ENCODE measurements at regions not wholly inside any gene's neighbourhood (a gene's known extent, or its start where the extent isn't known, plus 50 kb on each side); places are given as distances from the start of the nearest gene placed in this dataset.

DNA sequence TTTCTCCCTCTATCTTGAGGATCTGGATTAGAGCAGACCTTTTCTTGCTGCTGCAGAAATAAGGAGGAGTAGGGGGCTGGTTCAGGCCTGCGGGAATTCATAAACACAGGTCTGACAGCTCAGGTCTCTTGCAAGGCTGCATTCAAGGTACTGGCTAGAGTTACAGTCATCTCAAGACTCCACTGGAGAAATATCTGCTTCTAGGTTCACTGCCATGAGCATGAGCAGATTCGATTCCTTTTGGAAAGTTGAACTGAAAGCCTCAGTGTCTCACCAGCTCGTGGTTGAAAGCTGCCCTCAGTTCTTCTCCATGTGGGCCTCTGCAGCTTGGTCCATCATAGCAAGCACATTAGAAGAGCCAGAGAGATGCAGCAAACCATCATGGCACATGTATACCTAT, 124.4 kb upstream of the SETBP1 start:
- TF ChIP-seq, protein P1, sequence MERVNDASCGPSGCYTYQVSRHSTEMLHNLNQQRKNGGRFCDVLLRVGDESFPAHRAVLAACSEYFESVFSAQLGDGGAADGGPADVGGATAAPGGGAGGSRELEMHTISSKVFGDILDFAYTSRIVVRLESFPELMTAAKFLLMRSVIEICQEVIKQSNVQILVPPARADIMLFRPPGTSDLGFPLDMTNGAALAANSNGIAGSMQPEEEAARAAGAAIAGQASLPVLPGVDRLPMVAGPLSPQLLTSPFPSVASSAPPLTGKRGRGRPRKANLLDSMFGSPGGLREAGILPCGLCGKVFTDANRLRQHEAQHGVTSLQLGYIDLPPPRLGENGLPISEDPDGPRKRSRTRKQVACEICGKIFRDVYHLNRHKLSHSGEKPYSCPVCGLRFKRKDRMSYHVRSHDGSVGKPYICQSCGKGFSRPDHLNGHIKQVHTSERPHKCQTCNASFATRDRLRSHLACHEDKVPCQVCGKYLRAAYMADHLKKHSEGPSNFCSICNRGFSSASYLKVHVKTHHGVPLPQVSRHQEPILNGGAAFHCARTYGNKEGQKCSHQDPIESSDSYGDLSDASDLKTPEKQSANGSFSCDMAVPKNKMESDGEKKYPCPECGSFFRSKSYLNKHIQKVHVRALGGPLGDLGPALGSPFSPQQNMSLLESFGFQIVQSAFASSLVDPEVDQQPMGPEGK (CRISPR knock-in tag; IDR thresholded peaks at IDR 0.05; ENCODE audit: borderline replicate concordance): no peak
- TF ChIP-seq POU6F1 (CRISPR knock-in tag; IDR thresholded peaks at IDR 0.05; ENCODE audit: borderline replicate concordance, low read depth) (no peak), TCF4 (CRISPR knock-in tag; IDR thresholded peaks at IDR 0.05; ENCODE audit: borderline replicate concordance) (no peak), ZC3H10 (CRISPR knock-in tag; IDR thresholded peaks at IDR 0.05) (no peak), ARNTL (CRISPR knock-in tag; IDR thresholded peaks at IDR 0.05; ENCODE audit: borderline replicate concordance, low read depth) (no peak), ISL1 (CRISPR knock-in tag; IDR thresholded peaks at IDR 0.05) (no peak), ESRRG (CRISPR knock-in tag; IDR thresholded peaks at IDR 0.05) (no peak), RARB (CRISPR knock-in tag; IDR thresholded peaks at IDR 0.05) (no peak), PPARA (CRISPR knock-in tag; IDR thresholded peaks at IDR 0.05; ENCODE audit: borderline replicate concordance) (no peak), ZFP3 (CRISPR knock-in tag; IDR thresholded peaks at IDR 0.05) (no peak), ZFP30 (CRISPR knock-in tag; IDR thresholded peaks at IDR 0.05) (no peak), ZNF70 (CRISPR knock-in tag; IDR thresholded peaks at IDR 0.05) (no peak), ZNF565 (CRISPR knock-in tag; conservative IDR thresholded peaks at IDR 0.05; ENCODE audit: low read depth) (no peak)

Data from SK-N-SH treated with all-trans-retinoic acid at 6 μM for 48 hours (cell line).